LNCAP (cell line): ENCODE measurements at regions not wholly inside any gene's neighbourhood (a gene's known extent, or its start where the extent isn't known, plus 50 kb on each side); places are given as distances from the start of the nearest gene placed in this dataset.

ENCODE experiments used
- TF ChIP-seq, protein P1 (sequence below): fragments of 450-650 bp; IDR thresholded peaks from 2 replicates; pipeline ENCODE4 v1.5.1; 2017; ENCODE audit warnings: mild to moderate bottlenecking

- TF ChIP-seq, protein P1, sequence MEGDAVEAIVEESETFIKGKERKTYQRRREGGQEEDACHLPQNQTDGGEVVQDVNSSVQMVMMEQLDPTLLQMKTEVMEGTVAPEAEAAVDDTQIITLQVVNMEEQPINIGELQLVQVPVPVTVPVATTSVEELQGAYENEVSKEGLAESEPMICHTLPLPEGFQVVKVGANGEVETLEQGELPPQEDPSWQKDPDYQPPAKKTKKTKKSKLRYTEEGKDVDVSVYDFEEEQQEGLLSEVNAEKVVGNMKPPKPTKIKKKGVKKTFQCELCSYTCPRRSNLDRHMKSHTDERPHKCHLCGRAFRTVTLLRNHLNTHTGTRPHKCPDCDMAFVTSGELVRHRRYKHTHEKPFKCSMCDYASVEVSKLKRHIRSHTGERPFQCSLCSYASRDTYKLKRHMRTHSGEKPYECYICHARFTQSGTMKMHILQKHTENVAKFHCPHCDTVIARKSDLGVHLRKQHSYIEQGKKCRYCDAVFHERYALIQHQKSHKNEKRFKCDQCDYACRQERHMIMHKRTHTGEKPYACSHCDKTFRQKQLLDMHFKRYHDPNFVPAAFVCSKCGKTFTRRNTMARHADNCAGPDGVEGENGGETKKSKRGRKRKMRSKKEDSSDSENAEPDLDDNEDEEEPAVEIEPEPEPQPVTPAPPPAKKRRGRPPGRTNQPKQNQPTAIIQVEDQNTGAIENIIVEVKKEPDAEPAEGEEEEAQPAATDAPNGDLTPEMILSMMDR = no peak
Observed at GRCh38 chr4:14043203-14043602, 415.7 kb upstream of the BOD1L1 start.

DNA sequence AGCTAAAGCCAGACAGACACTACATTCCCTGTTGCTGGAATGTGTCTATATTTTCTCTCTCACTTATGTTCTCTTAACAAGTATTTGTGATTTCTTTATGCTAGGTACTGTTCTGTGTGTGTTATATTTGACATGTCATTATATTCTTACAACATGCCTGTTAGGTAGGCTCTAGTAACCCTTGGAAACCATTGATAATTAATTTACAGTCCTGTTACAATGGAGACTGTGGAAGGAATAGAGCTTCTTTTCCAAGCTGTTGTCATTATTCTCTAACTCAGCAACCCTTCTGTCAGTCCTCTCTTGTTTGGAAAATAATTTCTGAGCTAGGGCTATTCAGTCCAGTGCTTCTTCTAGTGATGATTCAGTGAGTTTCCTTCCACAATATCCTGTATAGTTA lies 419.1 kb upstream of the BOD1L1 start:
- TF ChIP-seq, protein P1 = no peak

DNA sequence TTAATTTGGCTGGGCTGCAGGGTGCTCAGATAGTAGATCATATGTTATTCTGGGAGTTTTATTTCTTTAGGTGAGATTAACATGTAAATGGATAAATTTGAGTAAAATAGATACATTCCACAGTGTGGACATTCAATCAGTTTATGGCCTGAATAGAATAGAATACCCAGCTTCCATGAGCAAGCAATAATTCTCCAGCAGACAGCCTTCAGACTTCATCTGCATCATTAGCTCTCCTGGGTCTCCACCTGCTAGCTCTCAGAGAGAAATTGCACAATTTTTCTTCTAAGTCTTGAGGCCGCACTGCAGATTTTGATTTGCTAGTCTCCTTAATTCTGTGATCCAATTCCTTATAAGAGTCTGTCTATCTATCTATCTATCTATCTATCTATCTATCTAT lies 420.3 kb upstream of the BOD1L1 start:
- TF ChIP-seq, protein P1 = no peak

- TF ChIP-seq, protein P1 = no peak
Observed at GRCh38 chr4:14049946-14050345, 422.4 kb upstream of the BOD1L1 start.

GRCh38 chr4:14053291-14053690 lies 425.8 kb upstream of the BOD1L1 start:
- TF ChIP-seq, protein P1 = no peak

GRCh38 chr4:14054391-14054790 lies 426.9 kb upstream of the BOD1L1 start:
- TF ChIP-seq, protein P1 = no peak

DNA sequence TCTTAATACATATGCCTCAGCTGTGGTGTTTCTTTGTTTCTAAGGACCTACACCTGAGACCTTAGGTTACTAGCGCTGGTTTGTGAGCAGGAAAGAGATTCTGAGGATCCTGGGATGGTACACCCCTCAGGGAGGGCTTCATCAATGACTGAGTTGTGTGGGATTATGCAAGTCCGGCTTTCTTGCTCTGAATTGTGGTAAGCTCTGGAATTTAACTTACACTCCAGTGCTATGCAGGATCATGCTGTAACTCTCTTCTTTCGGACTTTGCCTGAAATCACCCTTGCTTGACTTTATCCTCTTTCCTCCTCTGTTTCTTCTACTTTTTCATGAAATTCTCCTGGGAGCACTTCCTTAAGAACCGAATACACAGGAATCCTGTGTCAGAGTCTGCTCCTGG lies 431.5 kb upstream of the BOD1L1 start:
- TF ChIP-seq, protein P1 = no peak

GRCh38 chr4:14064984-14065383 lies 437.5 kb upstream of the BOD1L1 start:
- TF ChIP-seq, protein P1 = no peak
